ENCODE measurements at regions not wholly inside any gene's neighbourhood (a gene's known extent, or its start where the extent isn't known, plus 50 kb on each side); places are given as distances from the start of the nearest gene placed in this dataset.

- Histone ChIP-seq H3K27me3 (replicated peaks) (no peaks in the 10 kb centered on the region), H3K4me3 (ENCODE audit: low read depth, low read length) (no peak overlapping the region), H3K27ac (no peak overlapping the region), H3K36me3 (replicated peaks) (no peaks in the 10 kb centered on the region)
- in situ Hi-C loops (cut with HindIII; ENCODE audit: low pct_ligation_motif_present, low sequenced_read_pairs), result no loop called here
- peak; percentile 92 for DNase-seq
- TF ChIP-seq CTCF (IDR thresholded peaks at IDR 0.05; ENCODE audit: low read depth, low read length, missing control alignments), result no peak
These were observed 100.2 kb upstream of the COG2 start for GRCh38 chr1:230542054-230542453.

- Histone ChIP-seq H3K27me3 (replicated peaks) (no peaks in the 10 kb centered on the region), H3K4me3 (ENCODE audit: low read depth, low read length) (no peak overlapping the region), H3K36me3 (replicated peaks) (no peaks in the 10 kb centered on the region), H3K27ac (no peak overlapping the region)
- no peak for DNase-seq
- TF ChIP-seq CTCF (IDR thresholded peaks at IDR 0.05; ENCODE audit: low read depth, low read length, missing control alignments), result no peak
- in situ Hi-C loops (cut with HindIII; ENCODE audit: low pct_ligation_motif_present, low sequenced_read_pairs), result no loop called here
These were observed 101.0 kb upstream of the COG2 start for GRCh38 chr1:230541306-230541705.

- DNase-seq, result no peak
- TF ChIP-seq CTCF (IDR thresholded peaks at IDR 0.05; ENCODE audit: low read depth, low read length, missing control alignments), result no peak
- in situ Hi-C loops (cut with HindIII; ENCODE audit: low pct_ligation_motif_present, low sequenced_read_pairs), result no loop called here
- no peak overlapping the region for H3K4me3 ChIP-seq (ENCODE audit: low read depth, low read length)
- no peaks in the 10 kb centered on the region for H3K27me3 ChIP-seq (replicated peaks)
- H3K27ac ChIP-seq, result no peak overlapping the region
- no peaks in the 10 kb centered on the region for H3K36me3 ChIP-seq (replicated peaks)
These were observed 101.7 kb upstream of the COG2 start for GRCh38 chr1:230540421-230541155.

GRCh38 chr1:230537456-230537855 lies 104.8 kb upstream of the COG2 start:
- Histone ChIP-seq H3K4me3 (ENCODE audit: low read depth, low read length) (no peak overlapping the region), H3K27me3 (replicated peaks) (no peaks in the 10 kb centered on the region), H3K36me3 (replicated peaks) (no peaks in the 10 kb centered on the region), H3K27ac (no peak overlapping the region)
- DNase-seq, result no peak
- in situ Hi-C loops (cut with HindIII; ENCODE audit: low pct_ligation_motif_present, low sequenced_read_pairs), result no loop called here
- TF ChIP-seq CTCF (IDR thresholded peaks at IDR 0.05; ENCODE audit: low read depth, low read length, missing control alignments), result peak; percentile 24

- no peak overlapping the region for H3K4me3 ChIP-seq (ENCODE audit: low read depth, low read length)
- in situ Hi-C loops (cut with HindIII; ENCODE audit: low pct_ligation_motif_present, low sequenced_read_pairs), result no loop called here
- no peak for DNase-seq
- TF ChIP-seq CTCF (IDR thresholded peaks at IDR 0.05; ENCODE audit: low read depth, low read length, missing control alignments), result no peak
- no peaks in the 10 kb centered on the region for H3K27me3 ChIP-seq (replicated peaks)
- H3K36me3 ChIP-seq (replicated peaks), result no peaks in the 10 kb centered on the region
- H3K27ac ChIP-seq, result no peak overlapping the region
These were observed 105.6 kb upstream of the COG2 start for GRCh38 chr1:230536641-230537155.

GRCh38 chr1:230534224-230534623 lies 108.1 kb upstream of the COG2 start:
- H3K27me3 ChIP-seq (replicated peaks), result no peaks in the 10 kb centered on the region
- H3K4me3 ChIP-seq (ENCODE audit: low read depth, low read length), result no peak overlapping the region
- in situ Hi-C loops (cut with HindIII; ENCODE audit: low pct_ligation_motif_present, low sequenced_read_pairs), result no loop called here
- no peak for TF ChIP-seq CTCF (IDR thresholded peaks at IDR 0.05; ENCODE audit: low read depth, low read length, missing control alignments)
- no peak for DNase-seq
- H3K27ac ChIP-seq, result no peak overlapping the region
- no peaks in the 10 kb centered on the region for H3K36me3 ChIP-seq (replicated peaks)

Data from brain microvascular endothelial cell (primary cell).